ENCODE measurements at regions not wholly inside any gene's neighbourhood (a gene's known extent, or its start where the extent isn't known, plus 50 kb on each side); places are given as distances from the start of the nearest gene placed in this dataset.

GRCh38 chr13:40182591-40182990 is 483.9 kb downstream of the FOXO1 start:
- Histone ChIP-seq H2AFZ (ENCODE audit: control insufficient read depth, low read length) (no peak overlapping the region), H4K20me1 (ENCODE audit: control insufficient read depth, extremely low read depth, insufficient read depth, low read length) (no peaks in the 10 kb centered on the region), H3K4me2 (ENCODE audit: control insufficient read depth, extremely low read depth, insufficient read depth, low read depth, low read length) (no peak overlapping the region), H3K4me1 (ENCODE audit: control insufficient read depth, extremely low read depth, insufficient read depth, low read length) (no peaks in the 10 kb centered on the region), H3K27me3 (ENCODE audit: control insufficient read depth, extremely low read depth, insufficient read depth, low read length) (no peaks in the 10 kb centered on the region), H3K4me3 (ENCODE audit: control insufficient read depth in 2 of 3, extremely low read depth in 1 of 3, insufficient read depth in 2 of 3, low read depth in 1 of 3, low read length in 3 of 3) (no peak overlapping the region), H3K9me1 (ENCODE audit: control insufficient read depth, extremely low read depth, insufficient read depth, low read length) (no peaks in the 10 kb centered on the region), H3K9ac (ENCODE audit: control insufficient read depth, extremely low read depth, insufficient read depth, low read length) (no peak overlapping the region), H3K79me2 (ENCODE audit: control insufficient read depth, insufficient read depth, low read length) (no peaks in the 10 kb centered on the region), H3K27ac (ENCODE audit: control insufficient read depth, insufficient read depth, low read length) (no peak overlapping the region), H3K36me3 (ENCODE audit: control insufficient read depth in 2 of 2, extremely low read depth in 1 of 2, insufficient read depth in 2 of 2, low read length in 2 of 2) (no peaks in the 10 kb centered on the region), H3K9me3 (ENCODE audit: control insufficient read depth, low read depth, low read length) (no peaks in the 10 kb centered on the region)
- FAIRE-seq: no peak
- TF ChIP-seq EZH2 (IDR thresholded peaks at IDR 0.05; ENCODE audit: low read length): no peak
- TF ChIP-seq, protein P1, sequence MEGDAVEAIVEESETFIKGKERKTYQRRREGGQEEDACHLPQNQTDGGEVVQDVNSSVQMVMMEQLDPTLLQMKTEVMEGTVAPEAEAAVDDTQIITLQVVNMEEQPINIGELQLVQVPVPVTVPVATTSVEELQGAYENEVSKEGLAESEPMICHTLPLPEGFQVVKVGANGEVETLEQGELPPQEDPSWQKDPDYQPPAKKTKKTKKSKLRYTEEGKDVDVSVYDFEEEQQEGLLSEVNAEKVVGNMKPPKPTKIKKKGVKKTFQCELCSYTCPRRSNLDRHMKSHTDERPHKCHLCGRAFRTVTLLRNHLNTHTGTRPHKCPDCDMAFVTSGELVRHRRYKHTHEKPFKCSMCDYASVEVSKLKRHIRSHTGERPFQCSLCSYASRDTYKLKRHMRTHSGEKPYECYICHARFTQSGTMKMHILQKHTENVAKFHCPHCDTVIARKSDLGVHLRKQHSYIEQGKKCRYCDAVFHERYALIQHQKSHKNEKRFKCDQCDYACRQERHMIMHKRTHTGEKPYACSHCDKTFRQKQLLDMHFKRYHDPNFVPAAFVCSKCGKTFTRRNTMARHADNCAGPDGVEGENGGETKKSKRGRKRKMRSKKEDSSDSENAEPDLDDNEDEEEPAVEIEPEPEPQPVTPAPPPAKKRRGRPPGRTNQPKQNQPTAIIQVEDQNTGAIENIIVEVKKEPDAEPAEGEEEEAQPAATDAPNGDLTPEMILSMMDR (optimal IDR thresholded peaks at IDR 0.05 in 1 of 3, IDR thresholded peaks at IDR 0.05 in 1 of 3, conservative IDR thresholded peaks at IDR 0.05 in 1 of 3; ENCODE audit: extremely low read depth in 1 of 3, insufficient read depth in 2 of 3, low read length in 3 of 3): no peak
- dilution Hi-C loops (cut with MboI; ENCODE audit: extremely low pct_ligation_motif_present, low sequenced_read_pairs): no loop called here
- no peak for DNase-seq (ENCODE audit: low read depth, low spot score)

GRCh38 chr13:40185414-40185813 is 481.0 kb downstream of the FOXO1 start:
- H2AFZ ChIP-seq (ENCODE audit: control insufficient read depth, low read length): no peak overlapping the region
- no peaks in the 10 kb centered on the region for H3K36me3 ChIP-seq (ENCODE audit: control insufficient read depth in 2 of 2, extremely low read depth in 1 of 2, insufficient read depth in 2 of 2, low read length in 2 of 2)
- no peak for TF ChIP-seq EZH2 (IDR thresholded peaks at IDR 0.05; ENCODE audit: low read length)
- TF ChIP-seq, protein P1 (optimal IDR thresholded peaks at IDR 0.05 in 1 of 3, IDR thresholded peaks at IDR 0.05 in 1 of 3, conservative IDR thresholded peaks at IDR 0.05 in 1 of 3; ENCODE audit: extremely low read depth in 1 of 3, insufficient read depth in 2 of 3, low read length in 3 of 3): no peak
- H3K4me3 ChIP-seq (ENCODE audit: control insufficient read depth in 2 of 3, extremely low read depth in 1 of 3, insufficient read depth in 2 of 3, low read depth in 1 of 3, low read length in 3 of 3): no peak overlapping the region
- H3K9ac ChIP-seq (ENCODE audit: control insufficient read depth, extremely low read depth, insufficient read depth, low read length): no peak overlapping the region
- H3K4me1 ChIP-seq (ENCODE audit: control insufficient read depth, extremely low read depth, insufficient read depth, low read length): peaks cover 9% of the 10 kb centered on the region
- H4K20me1 ChIP-seq (ENCODE audit: control insufficient read depth, extremely low read depth, insufficient read depth, low read length): no peaks in the 10 kb centered on the region
- H3K27ac ChIP-seq (ENCODE audit: control insufficient read depth, insufficient read depth, low read length): no peak overlapping the region
- no peaks in the 10 kb centered on the region for H3K9me1 ChIP-seq (ENCODE audit: control insufficient read depth, extremely low read depth, insufficient read depth, low read length)
- no peaks in the 10 kb centered on the region for H3K27me3 ChIP-seq (ENCODE audit: control insufficient read depth, extremely low read depth, insufficient read depth, low read length)
- no peaks in the 10 kb centered on the region for H3K79me2 ChIP-seq (ENCODE audit: control insufficient read depth, insufficient read depth, low read length)
- dilution Hi-C loops (cut with MboI; ENCODE audit: extremely low pct_ligation_motif_present, low sequenced_read_pairs): no loop called here
- no peaks in the 10 kb centered on the region for H3K9me3 ChIP-seq (ENCODE audit: control insufficient read depth, low read depth, low read length)
- DNase-seq (ENCODE audit: low read depth, low spot score): no peak
- FAIRE-seq: no peak
- H3K4me2 ChIP-seq (ENCODE audit: control insufficient read depth, extremely low read depth, insufficient read depth, low read depth, low read length): no peak overlapping the region

Data from keratinocyte (primary cell).